NAMALWA (cell line): ENCODE measurements at regions not wholly inside any gene's neighbourhood (a gene's known extent, or its start where the extent isn't known, plus 50 kb on each side); places are given as distances from the start of the nearest gene placed in this dataset.
A peak's percentile ranks its signal among the peaks of the same experiment; 100 is the strongest.
"Not testable (repeated sequence)": the region's sequence is repeated elsewhere in the genome, so short reads cannot be mapped to it uniquely, and the experiment has no call there.

Source experiments
- DNase-seq: peaks from one replicate; pipeline ENCODE4 v3.0.0-alpha.2; 2015; ENCODE audit warnings: low spot score

GRCh38 chr16:21422824-21423223 is 144.7 kb upstream of the CRYM start:
- not testable (repeated sequence) for DNase-seq

GRCh38 chr16:21404699-21405098 is 126.6 kb upstream of the CRYM start:
- DNase-seq: not testable (repeated sequence)

- not testable (repeated sequence) for DNase-seq
Observed at GRCh38 chr16:21397866-21398265, 119.8 kb upstream of the CRYM start.

- DNase-seq: not testable (repeated sequence)
Observed at GRCh38 chr16:21396545-21396944, 118.5 kb upstream of the CRYM start.

- DNase-seq: not testable (repeated sequence)
Observed at GRCh38 chr16:21390634-21391033, 112.5 kb upstream of the CRYM start.

GRCh38 chr16:21389860-21390259 is 111.8 kb upstream of the CRYM start:
- not testable (repeated sequence) for DNase-seq

GRCh38 chr16:21387757-21388156 is 109.7 kb upstream of the CRYM start:
- not testable (repeated sequence) for DNase-seq

GRCh38 chr16:21386201-21386915 is 108.3 kb upstream of the CRYM start:
- not testable (repeated sequence) for DNase-seq

- not testable (repeated sequence) for DNase-seq
Observed at GRCh38 chr16:21383682-21384081, 105.6 kb upstream of the CRYM start.

GRCh38 chr16:21379645-21380044 is 101.6 kb upstream of the CRYM start:
- not testable (repeated sequence) for DNase-seq

- not testable (repeated sequence) for DNase-seq
Observed at GRCh38 chr16:21376196-21376899, 98.3 kb upstream of the CRYM start.

GRCh38 chr16:21375334-21375733 is 97.2 kb upstream of the CRYM start:
- DNase-seq: not testable (repeated sequence)

- not testable (repeated sequence) for DNase-seq
Observed at GRCh38 chr16:21373454-21373853, 95.4 kb upstream of the CRYM start.

- DNase-seq: not testable (repeated sequence)
Observed at GRCh38 chr16:21372862-21373261, 94.8 kb upstream of the CRYM start.

GRCh38 chr16:21372162-21372835 is 94.2 kb upstream of the CRYM start:
- DNase-seq: not testable (repeated sequence)

- DNase-seq: not testable (repeated sequence)
Observed at GRCh38 chr16:21370791-21371190, 92.7 kb upstream of the CRYM start.

GRCh38 chr16:21368973-21369942 is 91.2 kb upstream of the CRYM start:
- DNase-seq: peak; percentile 11

GRCh38 chr16:21367733-21368421 is 89.8 kb upstream of the CRYM start:
- peak; percentile 26 for DNase-seq

- not testable (repeated sequence) for DNase-seq
Observed at GRCh38 chr16:21366998-21367397, 88.9 kb upstream of the CRYM start.

- peak; percentile 12 for DNase-seq
Observed at GRCh38 chr16:21365541-21365940, 87.5 kb upstream of the CRYM start.
